ENCODE measurements at regions not wholly inside any gene's neighbourhood (a gene's known extent, or its start where the extent isn't known, plus 50 kb on each side); places are given as distances from the start of the nearest gene placed in this dataset.

GRCh38 chr2:105972927-105973326 lies 221.2 kb downstream of the UXS1 start:
- BruUV-seq (replicated peaks): no TSS peak
- H2AFZ ChIP-seq (ENCODE audit: low read depth, low read length): no peak overlapping the region
- H3K4me1 ChIP-seq (replicated peaks in 1 of 2; ENCODE audit: control insufficient read depth in 2 of 2, insufficient read depth in 2 of 2, low read length in 2 of 2): peaks cover 0 to 5% of the 10 kb centered on the region in 2 experiments; a peak in 1 of 5 replicates
- DNase-seq (ENCODE audit: extremely low read depth in 1 of 4, low spot score in 3 of 4) (no peak), FAIRE-seq (no peak), ATAC-seq (no peak)
- TF ChIP-seq TEAD1 (CRISPR knock-in tag; IDR thresholded peaks at IDR 0.05) (no peak), MXD1 (CRISPR knock-in tag; IDR thresholded peaks at IDR 0.05; ENCODE audit: borderline replicate concordance, poor library complexity, severe bottlenecking) (no peak), ZNF212 (CRISPR knock-in tag; IDR thresholded peaks at IDR 0.05) (no peak), AFF1 (IDR thresholded peaks at IDR 0.05; ENCODE audit: low read depth in 1 of 2, partially characterized antibody in 2 of 2) (no peak), FOXO4 (CRISPR knock-in tag; IDR thresholded peaks at IDR 0.05) (no peak), ATF1 (CRISPR knock-in tag; IDR thresholded peaks at IDR 0.05) (no peak), ATF1 (tag; IDR thresholded peaks at IDR 0.05) (no peak), MAFK (IDR thresholded peaks at IDR 0.05; ENCODE audit: low read length) (no peak), JUND (IDR thresholded peaks at IDR 0.05; ENCODE audit: borderline replicate concordance, low read depth, low read length) (no peak), JUND (tag; IDR thresholded peaks at IDR 0.05; ENCODE audit: borderline replicate concordance, low read depth, low read length) (no peak), CSDE1 (IDR thresholded peaks at IDR 0.05) (no peak), ZNF12 (CRISPR knock-in tag; IDR thresholded peaks at IDR 0.05) (no peak), MTF1 (CRISPR knock-in tag; IDR thresholded peaks at IDR 0.05; ENCODE audit: borderline replicate concordance) (no peak), MECOM (CRISPR knock-in tag; IDR thresholded peaks at IDR 0.05) (no peak)
- H3K9me1 ChIP-seq (ENCODE audit: control insufficient read depth, insufficient read depth, low read length): no peaks in the 10 kb centered on the region
- no peak overlapping the region for H3K4me2 ChIP-seq (ENCODE audit: insufficient read depth, low read length)
- ChIA-PET POLR2A (no interaction called here), CTCF (ENCODE audit: low intra/inter-chr PET ratio) (no interaction called here)
- H3K9ac ChIP-seq (ENCODE audit: insufficient read depth in 1 of 2, low read depth in 2 of 2, low read length in 2 of 2): no peak overlapping the region
- peaks cover 4% of the 10 kb centered on the region; the same call in 1 of the 2 replicates for H3K9me3 ChIP-seq (replicated peaks; ENCODE audit: control insufficient read depth, insufficient read depth, low read depth, low read length)
- no peak overlapping the region for H3K27ac ChIP-seq (ENCODE audit: extremely low read depth, low read depth, low read length)
- H3K36me3 ChIP-seq (ENCODE audit: control insufficient read depth, insufficient read depth, low read length): no peaks in the 10 kb centered on the region
- WGBS (ENCODE audit: insufficient coverage, low coverage, missing lambda C conversion rate): 0% methylated on average over 6 of the region's 6 CpGs
- intact Hi-C loops (cut with micrococcal nuclease) (no loop called here), in situ Hi-C loops (cut with MboI) (no loop called here)
- H4K20me1 ChIP-seq (replicated peaks; ENCODE audit: control insufficient read depth, insufficient read depth, low read length): no peaks in the 10 kb centered on the region
- H3K4me3 ChIP-seq: no peak overlapping the region
- peaks cover 0 to 25% of the 10 kb centered on the region in 2 experiments; a peak in 2 of 5 replicates for H3K27me3 ChIP-seq (ENCODE audit: control insufficient read depth in 2 of 2, insufficient read depth in 2 of 2, low read length in 2 of 2)
- no peaks in the 10 kb centered on the region for H3K79me2 ChIP-seq (ENCODE audit: control insufficient read depth, insufficient read depth, low read length)
